K562 (cell line): ENCODE measurements at regions not wholly inside any gene's neighbourhood (a gene's known extent, or its start where the extent isn't known, plus 50 kb on each side); places are given as distances from the start of the nearest gene placed in this dataset.

ENCODE experiments used
- ATAC-seq: fragments of 200-7000 bp; cut with Tn5 transposase; 3 replicates; pipeline ENCODE4 v1.9.1; 2020; ENCODE audit warnings: moderate library complexity
- BruUV-seq: library from RNA; stranded (reverse); fragments of 400-500 nt; replicated peaks from 2 replicates; lab custom pipeline; 2021; lab: Mats Ljungman, UMichigan
- CTCF ChIA-PET: fragments of 300-600 bp; formaldehyde crosslinking; extraction: SDS; loops from one replicate; lab custom pipeline; 2021; ENCODE audit warnings: low intra/inter-chr PET ratio; lab: Yijun Ruan, JAX
- POLR2A ChIA-PET: fragments of 300-600, 350-650 bp; sonication (Branson Sonifier 250); formaldehyde crosslinking; extraction: SDS; loops from one replicate; lab custom pipeline; 2021; ENCODE audit warnings: antibody characterized with exemption, inconsistent platforms; lab: Yijun Ruan, JAX
- DNase-seq, 4 experiments: peaks; one replicate each; pipeline versions ENCODE4 v3.0.0 to v3.0.0-alpha.2; 2011 to 2018; ENCODE audit warnings: low spot score in 3 of 4, mixed read lengths in 3 of 4; ENCODE audit errors: extremely low read depth in 1 of 4
- FAIRE-seq: peaks from 2 replicates; lab custom pipeline; 2011; peaks lifted over from hg19 to GRCh38; lab: Jason Lieb, UNC
- H2AFZ ChIP-seq: 2 replicates; pipeline ENCODE4 v1.6.0; 2011; ENCODE audit warnings: low read depth, low read length, control low read depth, inconsistent platforms
- H3K27ac ChIP-seq: fragments of 200-600 bp; 3 replicates; pipeline ENCODE4 v1.8.0; 2011; ENCODE audit warnings: low read depth, mild to moderate bottlenecking, control low read depth, inconsistent platforms, low read length, moderate library complexity, mixed read lengths; ENCODE audit errors: extremely low read depth
- H3K27me3 ChIP-seq, 2 experiments: fragments of 300-600 bp in 1 of 2; 2 replicates in 1 of 2; 3 replicates in 1 of 2; pipeline versions ENCODE4 v1.6.0 to v1.8.0; 2011; ENCODE audit warnings: inconsistent platforms in 2 of 2, low read length in 2 of 2, mild to moderate bottlenecking in 1 of 2, mixed read lengths in 1 of 2, moderate library complexity in 1 of 2; ENCODE audit not compliant: control insufficient read depth in 2 of 2, insufficient read depth in 2 of 2
- H3K36me3 ChIP-seq: fragments of 300-600 bp; 3 replicates; pipeline ENCODE4 v1.8.0; 2011; ENCODE audit warnings: mild to moderate bottlenecking, low read length, inconsistent platforms; ENCODE audit not compliant: control insufficient read depth, insufficient read depth
- H3K4me1 ChIP-seq, 2 experiments: fragments of 200-600 bp in 1 of 2; replicated peaks in 1 of 2; 2 replicates in 1 of 2; 3 replicates in 1 of 2; pipeline versions ENCODE4 v1.5.1 to v1.8.0; 2011; ENCODE audit warnings: inconsistent platforms in 2 of 2, low read length in 2 of 2, mild to moderate bottlenecking in 1 of 2, mixed read lengths in 1 of 2, moderate library complexity in 1 of 2; ENCODE audit not compliant: control insufficient read depth in 2 of 2, insufficient read depth in 2 of 2
- H3K4me2 ChIP-seq: 2 replicates; pipeline ENCODE4 v1.6.1; 2011; ENCODE audit warnings: low read length, control low read depth, inconsistent platforms, mixed read lengths; ENCODE audit not compliant: insufficient read depth
- H3K4me3 ChIP-seq: fragments of 200-600 bp; sonication (generic), shearing (Covaris generic); 2 replicates; pipeline ENCODE4 v1.5.1; 2016; ENCODE audit warnings: control low read depth, inconsistent platforms
- H3K79me2 ChIP-seq: fragments of 200-600 bp; 3 replicates; pipeline ENCODE4 v1.8.0; 2011; ENCODE audit warnings: low read length, inconsistent platforms; ENCODE audit not compliant: control insufficient read depth, insufficient read depth
- H3K9ac ChIP-seq, 2 experiments: 2 replicates each; pipeline versions ENCODE4 v1.6.0 to v1.6.1; 2011; ENCODE audit warnings: low read depth in 2 of 2, low read length in 2 of 2, control low read depth in 1 of 2, inconsistent platforms in 1 of 2, mild to moderate bottlenecking in 1 of 2, mixed read lengths in 1 of 2; ENCODE audit not compliant: insufficient read depth in 1 of 2
- H3K9me1 ChIP-seq: one replicate; pipeline ENCODE4 v1.6.0; 2011; ENCODE audit warnings: inconsistent platforms, mild to moderate bottlenecking, low read length, moderate library complexity; ENCODE audit not compliant: control insufficient read depth, insufficient read depth
- H3K9me3 ChIP-seq: replicated peaks from 2 replicates; pipeline ENCODE4 v1.5.1; 2011; ENCODE audit warnings: low read depth, low read length, inconsistent platforms; ENCODE audit not compliant: control insufficient read depth, insufficient read depth
- H4K20me1 ChIP-seq: replicated peaks from 2 replicates; pipeline ENCODE4 v1.6.1; 2011; ENCODE audit warnings: low read length, inconsistent platforms, mixed read lengths; ENCODE audit not compliant: control insufficient read depth, insufficient read depth
- EGR1 ChIP-seq: fragments of 450-650 bp; conservative IDR thresholded peaks from 2 replicates; pipeline ENCODE4 v1.6.1; 2017; ENCODE audit warnings: mild to moderate bottlenecking
- EWSR1 ChIP-seq: fragments of 450-650 bp; IDR thresholded peaks from 2 replicates; pipeline ENCODE4 v1.6.1; 2018; ENCODE audit warnings: borderline replicate concordance, mild to moderate bottlenecking, low read depth, moderate library complexity; ENCODE audit not compliant: partially characterized antibody
- GABPB2 ChIP-seq: fragments of 250-450 bp; sonication (Bioruptor Pico); conservative IDR thresholded peaks from 2 replicates; pipeline ENCODE4 v1.5.1; 2021; ENCODE audit warnings: mild to moderate bottlenecking
- GMEB1 ChIP-seq: fragments of 250-450 bp; sonication (Bioruptor Pico); IDR thresholded peaks from 2 replicates; pipeline ENCODE4 v1.4.0; 2020; ENCODE audit warnings: mild to moderate bottlenecking
- IRF2 ChIP-seq: sonication (generic); formaldehyde crosslinking; IDR thresholded peaks from 2 replicates; pipeline ENCODE4 v1.8.1; 2022; ENCODE audit warnings: mild to moderate bottlenecking, missing genetic modification reagents
- KDM2B ChIP-seq: fragments of 250-450 bp; sonication (Bioruptor Pico); IDR thresholded peaks from 2 replicates; pipeline ENCODE4 v1.8.0; 2021; ENCODE audit warnings: mild to moderate bottlenecking, moderate library complexity
- KLF10 ChIP-seq: fragments of 250-450 bp; sonication (Bioruptor Pico); IDR thresholded peaks from 2 replicates; pipeline ENCODE4 v1.6.1; 2021; ENCODE audit warnings: matching md5 sums
- POLR2B ChIP-seq: fragments of 450-650 bp; IDR thresholded peaks from 2 replicates; pipeline ENCODE4 v1.6.1; 2018; ENCODE audit warnings: low read depth; ENCODE audit not compliant: partially characterized antibody
- TEAD4 ChIP-seq, 2 experiments: sonication (generic) in 1 of 2; formaldehyde crosslinking in 1 of 2; IDR thresholded peaks; 2 replicates each; pipeline versions ENCODE4 v1.6.1 to v1.8.0; 2012 to 2022; ENCODE audit warnings: borderline replicate concordance in 1 of 2, inconsistent platforms in 1 of 2, low read length in 1 of 2, mild to moderate bottlenecking in 1 of 2, missing genetic modification reagents in 1 of 2
- ZNF395 ChIP-seq: fragments of 200-800 bp; sonication (Bioruptor generic); IDR thresholded peaks from 2 replicates; pipeline ENCODE4 v1.6.1; 2017; ENCODE audit warnings: missing genetic modification characterization, missing compliant biosample characterization
- ZNF518B ChIP-seq: fragments of 250-450 bp; sonication (Bioruptor Pico); IDR thresholded peaks from 2 replicates; pipeline ENCODE4 v1.5.0; 2021; ENCODE audit warnings: mild to moderate bottlenecking, moderate library complexity
- ZNF655 ChIP-seq: fragments of 250-450 bp; sonication (Bioruptor Pico); IDR thresholded peaks from 2 replicates; pipeline ENCODE4 v1.5.0; 2021
- WGBS: fragments of 100-300 bp; shearing (Covaris generic); methylation state at CpG from one replicate; pipeline ENCODE4 v1.1.6; 2016; ENCODE audit warnings: low coverage, mixed read lengths; ENCODE audit not compliant: insufficient coverage; ENCODE audit errors: missing lambda C conversion rate; 5-methylcytosine and 5-hydroxymethylcytosine counted together
- in situ Hi-C: fragments of 300-500 bp; cut with MboI; formaldehyde crosslinking; loops from 4 replicates; pipeline ENCODE4 v1.15.0; 2018; ENCODE audit warnings: inconsistent platforms, mixed read lengths
- intact Hi-C: fragments of 100-400 bp; cut with micrococcal nuclease; formaldehyde crosslinking; loops from 2 replicates; pipeline ENCODE4 v1.14.2; 2022

- TF ChIP-seq TEAD4 (IDR thresholded peaks at IDR 0.05; ENCODE audit: low read length) (no peak), TEAD4 (CRISPR knock-in tag; IDR thresholded peaks at IDR 0.05; ENCODE audit: borderline replicate concordance) (no peak), KDM2B (no peak), GABPB2 (CRISPR knock-in tag) (no peak), ZNF518B (CRISPR knock-in tag) (no peak)
Measured at GRCh38 chr1:187212377-187212776, 383.6 kb downstream of the PLA2G4A start (continued).

- TF ChIP-seq IRF2 (CRISPR knock-in tag) (no peak), KLF10 (CRISPR knock-in tag) (no peak), POLR2B (no peak), ZNF655 (CRISPR knock-in tag) (no peak), GMEB1 (CRISPR knock-in tag) (no peak), ZNF395 (CRISPR knock-in tag) (no peak), EGR1 (no peak), EWSR1 (no peak)
- TF ChIP-seq, all 486 proteins: peak for 0
Measured at GRCh38 chr1:187226396-187226795, 397.6 kb downstream of the PLA2G4A start.

More at GRCh38 chr1:187226396-187226795, 397.6 kb downstream of the PLA2G4A start:
- in situ Hi-C loops: no loop called here
- Histone ChIP-seq H3K9me1 (no peaks in the 10 kb centered on the region), H3K4me1 (no peaks in the 10 kb centered on the region), H3K36me3 (no peaks in the 10 kb centered on the region), H3K9me3 (no peaks in the 10 kb centered on the region), H3K9ac (no peak overlapping the region), H3K4me3 (no peak overlapping the region), H2AFZ (no peak overlapping the region), H4K20me1 (no peaks in the 10 kb centered on the region), H3K27ac (no peak overlapping the region), H3K27me3 (no peaks in the 10 kb centered on the region), H3K79me2 (no peaks in the 10 kb centered on the region), H3K4me2 (no peak overlapping the region)
- ATAC-seq (no peak), DNase-seq (no peak), FAIRE-seq (no peak)
- intact Hi-C loops: no loop called here
- WGBS: 5% methylated on average over 2 of the region's 2 CpGs
- ChIA-PET CTCF (no interaction called here), POLR2A (no interaction called here)
- BruUV-seq: no TSS peak
